HUES48 (cell line): ENCODE measurements at regions not wholly inside any gene's neighbourhood (a gene's known extent, or its start where the extent isn't known, plus 50 kb on each side); places are given as distances from the start of the nearest gene placed in this dataset.

Experiments used
- H3K27ac ChIP-seq: one replicate; pipeline ENCODE4 v1.7.0; 2013; ENCODE audit warnings: low read depth, low read length, inconsistent platforms
- H3K27me3 ChIP-seq: 2 replicates; pipeline ENCODE4 v1.6.1; 2013; ENCODE audit warnings: mild to moderate bottlenecking, low read length; ENCODE audit not compliant: control insufficient read depth, insufficient read depth
- H3K36me3 ChIP-seq: 2 replicates; pipeline ENCODE4 v1.6.1; 2013; ENCODE audit warnings: low read length; ENCODE audit not compliant: control insufficient read depth, insufficient read depth
- H3K4me1 ChIP-seq: 2 replicates; pipeline ENCODE4 v1.6.1; 2013; ENCODE audit warnings: mild to moderate bottlenecking, low read length; ENCODE audit not compliant: control insufficient read depth, insufficient read depth
- H3K4me3 ChIP-seq: 2 replicates; pipeline ENCODE4 v1.5.1; 2013; ENCODE audit warnings: mild to moderate bottlenecking, low read depth, low read length
- H3K9ac ChIP-seq: 2 replicates; pipeline ENCODE4 v1.6.1; 2013; ENCODE audit warnings: mild to moderate bottlenecking, low read depth, low read length, moderate library complexity
- H3K9me3 ChIP-seq: 2 replicates; pipeline ENCODE4 v1.6.1; 2013; ENCODE audit warnings: low read length; ENCODE audit not compliant: control insufficient read depth, insufficient read depth

DNA sequence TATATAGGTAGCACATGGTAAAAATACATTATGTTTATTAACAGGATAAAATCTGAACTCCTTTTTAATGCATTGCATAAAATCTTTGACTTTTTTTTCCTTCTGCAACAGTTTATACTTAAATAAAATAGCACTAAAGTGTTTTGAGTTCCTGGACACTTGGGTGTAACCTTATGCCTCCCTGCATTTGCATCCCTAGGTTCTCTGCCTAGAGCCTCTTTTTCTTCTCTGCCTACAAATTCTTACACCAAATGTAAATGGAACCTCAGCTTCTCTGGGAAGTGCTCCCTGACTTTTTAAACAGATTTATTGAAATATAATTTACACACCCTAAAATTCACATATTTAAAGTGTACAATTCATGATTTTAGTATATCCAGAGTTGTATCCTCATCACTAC, 1017.6 kb downstream of the CNTNAP5 start:
- H3K27me3 ChIP-seq, result no peaks in the 10 kb centered on the region
- no peaks in the 10 kb centered on the region for H3K9me3 ChIP-seq
- H3K4me3 ChIP-seq, result no peak overlapping the region
- H3K9ac ChIP-seq, result no peak overlapping the region
- H3K4me1 ChIP-seq, result no peaks in the 10 kb centered on the region
- no peaks in the 10 kb centered on the region for H3K36me3 ChIP-seq
- no peak overlapping the region for H3K27ac ChIP-seq

GRCh38 chr2:125070726-125071505, 1045.8 kb downstream of the CNTNAP5 start:
- no peak overlapping the region for H3K9ac ChIP-seq
- H3K36me3 ChIP-seq, result no peaks in the 10 kb centered on the region
- H3K4me1 ChIP-seq, result no peaks in the 10 kb centered on the region
- no peaks in the 10 kb centered on the region for H3K27me3 ChIP-seq
- H3K27ac ChIP-seq, result no peak overlapping the region
- no peak overlapping the region for H3K4me3 ChIP-seq
- H3K9me3 ChIP-seq, result peaks cover 18% of the 10 kb centered on the region

GRCh38 chr2:125073440-125073839, 1048.4 kb downstream of the CNTNAP5 start:
- Histone ChIP-seq H3K9ac (no peak overlapping the region), H3K4me1 (no peaks in the 10 kb centered on the region), H3K27ac (no peak overlapping the region), H3K4me3 (no peak overlapping the region), H3K27me3 (no peaks in the 10 kb centered on the region), H3K9me3 (peaks cover 18% of the 10 kb centered on the region), H3K36me3 (no peaks in the 10 kb centered on the region)

GRCh38 chr2:125085904-125086303, 1060.8 kb downstream of the CNTNAP5 start:
- no peak overlapping the region for H3K4me3 ChIP-seq
- no peak overlapping the region for H3K9ac ChIP-seq
- no peak overlapping the region for H3K27ac ChIP-seq
- H3K27me3 ChIP-seq, result no peaks in the 10 kb centered on the region
- peaks cover 7% of the 10 kb centered on the region for H3K4me1 ChIP-seq
- no peaks in the 10 kb centered on the region for H3K9me3 ChIP-seq
- H3K36me3 ChIP-seq, result no peaks in the 10 kb centered on the region

- Histone ChIP-seq H3K27ac (no peak overlapping the region), H3K9ac (no peak overlapping the region), H3K9me3 (no peaks in the 10 kb centered on the region), H3K4me1 (peaks cover 7% of the 10 kb centered on the region), H3K36me3 (no peaks in the 10 kb centered on the region), H3K4me3 (no peak overlapping the region), H3K27me3 (no peaks in the 10 kb centered on the region)
These were observed 1061.5 kb downstream of the CNTNAP5 start for GRCh38 chr2:125086313-125087184.

DNA sequence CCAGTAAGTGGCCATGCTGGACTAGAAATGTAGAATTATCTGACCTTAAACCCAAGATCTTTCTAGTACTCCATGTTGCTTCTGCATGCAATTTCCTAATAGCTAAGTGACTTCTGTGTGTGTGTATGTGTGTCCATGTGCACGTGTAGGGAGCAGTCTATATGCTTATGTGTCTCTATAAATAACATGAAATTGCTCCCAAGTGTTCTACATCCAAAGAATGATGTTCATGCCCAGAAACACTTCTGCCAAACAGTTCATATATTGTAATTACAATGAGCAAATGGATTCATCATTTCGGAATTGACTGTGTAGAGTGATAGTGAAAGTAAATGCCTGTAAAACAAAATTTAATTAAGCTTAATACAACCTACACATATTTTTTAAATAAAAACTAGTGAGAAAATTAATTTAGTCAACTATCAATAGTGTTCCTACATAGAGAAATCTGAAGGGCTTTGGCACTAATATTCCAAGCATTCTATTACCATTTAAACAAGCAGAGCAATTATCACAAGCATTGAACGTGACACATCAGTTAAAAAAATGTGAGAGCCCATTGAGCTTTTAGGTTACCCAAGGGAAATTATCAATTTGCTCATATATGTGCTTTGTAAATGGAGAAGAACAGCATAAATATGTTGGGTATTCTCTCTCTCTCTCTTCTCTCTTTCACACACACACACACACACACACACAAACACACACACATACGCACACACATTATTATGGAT, 1067.4 kb downstream of the CNTNAP5 start:
- Histone ChIP-seq H3K27me3 (no peaks in the 10 kb centered on the region), H3K9ac (no peak overlapping the region), H3K36me3 (no peaks in the 10 kb centered on the region), H3K27ac (no peak overlapping the region), H3K4me3 (no peak overlapping the region), H3K4me1 (no peaks in the 10 kb centered on the region), H3K9me3 (no peaks in the 10 kb centered on the region)

DNA sequence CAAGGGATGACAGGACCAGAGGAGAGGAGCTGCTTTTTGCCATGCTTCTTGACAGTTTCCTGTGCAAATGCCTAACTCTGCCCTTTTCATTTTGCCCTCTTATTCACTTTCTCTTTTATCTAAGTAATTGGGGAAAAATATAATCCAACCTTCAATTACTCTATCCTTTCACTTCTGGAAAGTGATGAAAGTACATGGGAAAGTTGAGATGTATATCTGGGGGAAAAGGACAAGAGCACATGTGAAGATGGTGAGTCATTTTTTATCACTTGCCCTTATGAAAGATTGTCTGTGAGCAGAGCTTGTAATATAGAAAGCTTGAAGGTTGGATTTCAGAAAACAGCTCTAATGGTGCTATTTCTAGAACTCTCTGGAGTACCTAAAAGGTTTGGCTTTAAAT, 1070.7 kb downstream of the CNTNAP5 start:
- no peak overlapping the region for H3K27ac ChIP-seq
- no peak overlapping the region for H3K9ac ChIP-seq
- no peak overlapping the region for H3K4me3 ChIP-seq
- no peaks in the 10 kb centered on the region for H3K9me3 ChIP-seq
- H3K27me3 ChIP-seq, result no peaks in the 10 kb centered on the region
- no peaks in the 10 kb centered on the region for H3K4me1 ChIP-seq
- no peaks in the 10 kb centered on the region for H3K36me3 ChIP-seq

- no peaks in the 10 kb centered on the region for H3K4me1 ChIP-seq
- no peak overlapping the region for H3K27ac ChIP-seq
- no peak overlapping the region for H3K9ac ChIP-seq
- H3K9me3 ChIP-seq, result no peaks in the 10 kb centered on the region
- no peaks in the 10 kb centered on the region for H3K27me3 ChIP-seq
- H3K4me3 ChIP-seq, result no peak overlapping the region
- no peaks in the 10 kb centered on the region for H3K36me3 ChIP-seq
These were observed 1081.6 kb downstream of the CNTNAP5 start for GRCh38 chr2:125106710-125107109.

GRCh38 chr2:125107446-125107845, 1082.4 kb downstream of the CNTNAP5 start:
- Histone ChIP-seq H3K9ac (no peak overlapping the region), H3K4me3 (no peak overlapping the region), H3K27me3 (no peaks in the 10 kb centered on the region), H3K36me3 (no peaks in the 10 kb centered on the region), H3K27ac (no peak overlapping the region), H3K4me1 (no peaks in the 10 kb centered on the region), H3K9me3 (no peaks in the 10 kb centered on the region)

- Histone ChIP-seq H3K4me3 (no peak overlapping the region), H3K27me3 (no peaks in the 10 kb centered on the region), H3K4me1 (no peaks in the 10 kb centered on the region), H3K36me3 (no peaks in the 10 kb centered on the region), H3K27ac (no peak overlapping the region), H3K9ac (no peak overlapping the region), H3K9me3 (no peaks in the 10 kb centered on the region)
These were observed 1083.2 kb downstream of the CNTNAP5 start for GRCh38 chr2:125108251-125108650.
